Kidney glomerular epithelial cell (primary cell): ENCODE measurements at regions not wholly inside any gene's neighbourhood (a gene's known extent, or its start where the extent isn't known, plus 50 kb on each side); places are given as distances from the start of the nearest gene placed in this dataset.
"Not testable (repeated sequence)": the region's sequence is repeated elsewhere in the genome, so short reads cannot be mapped to it uniquely, and the experiment has no call there.

Experiments
- DNase-seq: peaks from one replicate; lab custom pipeline; 2025; lab: John Stamatoyannopoulos, UW

GRCh38 chr1:232130815-232131480 is 499.0 kb downstream of the SIPA1L2 start:
- DNase-seq: no peak

GRCh38 chr1:232127190-232127589 is 500.6 kb downstream of the DISC1 start:
- DNase-seq: peak; percentile 66

DNA sequence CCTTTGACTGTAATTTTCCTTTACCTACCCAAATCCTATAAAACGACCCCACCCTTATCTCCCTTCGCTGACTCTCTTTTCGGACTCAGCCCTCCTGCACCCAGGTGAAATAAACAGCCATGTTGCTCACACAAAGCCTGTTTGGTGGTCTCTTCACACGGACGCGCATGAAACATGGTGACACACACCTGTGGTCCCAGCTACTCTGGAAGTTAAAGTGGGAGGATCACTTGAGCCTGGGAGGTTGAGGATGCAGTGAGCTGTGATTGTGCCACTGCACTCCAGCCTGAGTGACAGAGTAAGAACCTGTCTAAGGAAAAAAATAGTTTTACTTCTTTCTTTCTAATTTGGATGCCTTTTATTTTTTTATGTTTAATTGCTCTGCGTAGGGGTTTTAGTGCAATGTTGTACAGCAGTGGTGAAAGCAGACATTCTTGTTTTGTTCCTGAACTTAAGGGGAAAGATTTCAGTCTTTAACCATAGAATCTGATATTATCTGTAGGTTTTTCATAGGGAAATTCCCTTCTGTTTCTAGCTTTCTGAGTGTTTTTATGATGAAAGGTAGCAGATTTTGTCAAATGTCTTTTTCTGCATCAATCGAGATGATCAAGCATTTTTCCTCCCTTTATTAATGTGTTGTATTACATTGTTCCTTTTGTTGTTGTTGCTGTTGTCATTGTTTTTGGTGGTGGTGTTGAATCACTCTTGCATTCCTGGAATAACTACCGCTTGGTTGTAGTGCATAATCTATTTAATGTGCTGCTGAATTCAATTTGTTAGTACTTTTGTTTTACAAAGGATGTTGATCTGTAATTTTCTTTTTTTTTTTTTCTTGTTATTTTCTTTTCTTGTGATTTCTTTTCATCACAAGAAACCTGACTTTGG is 497.4 kb downstream of the DISC1 start:
- peak; percentile 46 for DNase-seq

- DNase-seq: not testable (repeated sequence)
Measured at GRCh38 chr1:232117903-232118302, 491.3 kb downstream of the DISC1 start.

GRCh38 chr1:232114985-232115384 is 488.4 kb downstream of the DISC1 start:
- no peak for DNase-seq

DNA sequence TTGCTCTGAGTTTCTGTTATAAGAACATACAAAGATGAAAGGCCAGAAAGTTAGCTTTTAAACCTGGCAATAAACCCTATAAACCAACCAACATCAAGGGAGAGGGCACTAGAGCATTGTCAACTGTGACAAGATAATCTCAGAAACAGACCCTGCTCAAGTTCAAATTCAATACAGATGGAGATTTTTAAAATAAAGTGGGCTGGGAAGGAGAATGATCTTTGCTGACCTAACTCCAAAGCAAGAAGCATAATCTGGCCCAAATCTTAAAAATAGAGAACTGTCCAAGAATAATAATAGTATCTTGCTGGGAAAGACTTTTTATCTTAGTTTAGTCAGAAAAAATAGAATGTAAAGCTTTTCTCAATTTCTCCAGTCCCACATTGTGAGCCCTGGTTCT is 485.5 kb downstream of the DISC1 start:
- no peak for DNase-seq

DNA sequence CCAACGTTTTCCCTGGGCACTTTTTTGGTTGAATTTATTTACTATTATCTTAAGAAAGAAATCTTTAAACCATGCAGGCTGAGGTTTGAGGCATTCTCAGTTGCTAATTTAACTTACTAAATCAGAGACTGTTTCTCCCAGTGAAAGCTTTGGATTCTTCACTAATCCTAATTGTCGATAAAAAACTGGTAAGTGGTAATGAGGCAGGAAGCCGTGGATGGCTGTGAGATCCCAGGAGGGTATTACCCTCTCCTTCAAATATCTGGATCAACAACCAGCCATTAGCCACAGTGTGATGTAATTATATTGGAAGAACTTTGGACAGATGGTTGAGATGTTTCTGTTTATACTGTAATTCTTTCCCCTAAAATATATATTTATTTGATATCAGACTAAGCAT is 485.0 kb downstream of the DISC1 start:
- no peak for DNase-seq

DNA sequence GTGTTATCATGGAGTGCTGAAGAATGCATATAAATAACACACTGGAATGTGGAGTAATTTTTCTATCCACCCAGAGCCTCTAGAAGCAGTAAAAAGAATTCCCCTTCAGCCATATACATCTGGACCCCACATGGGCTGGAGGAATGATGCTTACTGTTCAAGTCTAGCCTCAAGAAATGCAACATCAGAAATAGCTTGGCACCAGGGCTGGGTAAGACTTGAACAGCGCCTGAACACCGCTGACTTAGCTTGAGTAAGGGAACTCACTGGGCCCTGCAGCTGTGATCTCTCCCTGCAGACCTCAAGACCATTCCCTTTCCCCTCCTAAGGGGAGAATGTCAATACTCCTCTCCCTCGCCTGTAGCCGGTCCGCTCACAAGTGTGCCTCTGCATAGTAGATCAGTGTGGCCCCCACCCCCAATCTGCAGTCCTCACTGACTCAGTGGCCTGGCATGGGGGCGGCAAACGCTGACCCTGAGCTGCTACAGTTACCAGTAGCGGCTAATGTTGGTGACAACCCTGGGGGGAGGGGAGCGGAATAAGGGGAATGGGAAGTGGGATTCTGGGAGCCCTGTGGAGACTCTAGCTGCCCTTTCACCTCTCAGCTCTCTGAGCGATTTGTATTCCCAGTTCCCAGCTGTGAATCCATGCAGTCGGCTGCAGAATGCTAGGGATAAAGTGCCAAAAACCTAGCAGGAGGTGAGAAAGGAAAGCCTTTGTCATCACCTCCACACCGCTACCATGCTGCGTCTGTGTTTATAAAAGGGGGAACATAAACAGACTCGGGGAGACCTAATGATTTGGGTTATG is 483.9 kb downstream of the DISC1 start:
- no peak for DNase-seq

- DNase-seq: no peak
Measured at GRCh38 chr1:232109391-232109790, 482.8 kb downstream of the DISC1 start.

DNA sequence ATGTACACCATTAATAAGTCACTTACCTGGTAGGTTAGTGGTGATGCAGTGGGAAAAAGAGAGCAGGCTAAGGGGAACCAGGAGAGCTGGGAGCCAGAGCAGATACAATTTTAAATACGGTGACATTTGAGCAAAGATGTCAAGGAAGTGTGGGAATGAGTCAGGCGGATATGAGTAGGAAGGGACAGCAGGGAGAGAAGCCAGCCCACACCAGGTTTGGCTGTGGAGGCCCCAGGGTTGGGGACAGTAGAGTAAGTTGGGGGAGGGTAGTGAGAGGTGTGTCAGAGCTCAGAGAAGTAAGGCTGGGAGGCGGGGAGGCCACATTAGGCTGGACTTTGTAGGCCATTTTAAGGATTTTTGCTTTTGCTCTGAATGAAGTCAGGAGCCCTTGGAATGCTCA is 482.0 kb downstream of the DISC1 start:
- DNase-seq: no peak

- DNase-seq: no peak
Measured at GRCh38 chr1:232106415-232106814, 479.8 kb downstream of the DISC1 start.

DNA sequence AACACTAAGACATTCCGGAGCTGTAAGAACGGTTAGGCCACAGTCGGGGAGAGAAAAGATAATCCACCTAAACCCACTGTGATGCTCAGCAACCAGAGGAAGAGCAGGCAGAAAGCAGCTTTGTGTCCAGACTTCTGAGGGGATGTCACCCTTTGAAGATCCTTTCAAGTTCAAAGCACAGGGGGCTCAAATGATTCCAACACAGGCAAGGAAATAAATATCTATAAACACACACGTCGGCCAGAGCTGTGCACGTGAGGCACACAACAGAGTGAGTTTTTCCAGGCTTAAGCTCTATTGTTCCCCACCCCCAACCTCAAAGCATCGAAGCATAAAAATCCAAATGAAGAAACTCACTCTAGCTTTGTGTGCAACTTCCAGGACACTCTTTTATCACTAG is 479.0 kb downstream of the DISC1 start:
- no peak for DNase-seq

GRCh38 chr1:232101231-232101630 is 474.6 kb downstream of the DISC1 start:
- DNase-seq: no peak

DNA sequence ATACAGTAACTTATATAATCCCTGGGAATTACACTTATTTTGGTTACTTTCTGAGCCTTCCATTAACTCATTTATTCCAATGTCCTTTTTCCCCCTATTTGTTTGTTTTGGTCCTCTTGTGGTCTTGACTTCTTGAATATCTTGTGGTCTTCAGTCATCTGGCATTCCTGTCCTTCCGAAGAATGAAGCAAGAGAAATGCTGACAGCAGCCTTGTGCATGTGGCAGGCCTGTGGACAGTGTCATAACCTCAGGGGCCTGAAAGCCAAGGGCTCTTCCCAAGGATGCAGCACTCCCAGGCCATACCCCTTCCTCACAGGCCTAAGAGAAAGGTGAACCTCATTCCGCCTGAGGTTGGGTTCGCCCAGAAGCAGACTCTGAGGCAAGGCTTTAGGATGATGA is 470.2 kb downstream of the DISC1 start:
- no peak for DNase-seq
